Epithelial cell of esophagus (primary cell): ENCODE measurements at regions not wholly inside any gene's neighbourhood (a gene's known extent, or its start where the extent isn't known, plus 50 kb on each side); places are given as distances from the start of the nearest gene placed in this dataset.

Source experiments
- DNase-seq: peaks from one replicate; pipeline ENCODE4 v3.0.0; 2010; ENCODE audit warnings: low read depth
- H3K4me3 ChIP-seq: 2 replicates; pipeline ENCODE4 v1.5.1; 2011; ENCODE audit warnings: mild to moderate bottlenecking, low read length, control low read depth
- TF ChIP-seq, protein P1 (sequence below): IDR thresholded peaks from 2 replicates; pipeline ENCODE4 v1.5.1; 2011; ENCODE audit warnings: low read depth, mild to moderate bottlenecking, low read length, control low read depth, inconsistent platforms; ENCODE audit not compliant: insufficient read depth; ENCODE audit errors: missing control alignments

DNA sequence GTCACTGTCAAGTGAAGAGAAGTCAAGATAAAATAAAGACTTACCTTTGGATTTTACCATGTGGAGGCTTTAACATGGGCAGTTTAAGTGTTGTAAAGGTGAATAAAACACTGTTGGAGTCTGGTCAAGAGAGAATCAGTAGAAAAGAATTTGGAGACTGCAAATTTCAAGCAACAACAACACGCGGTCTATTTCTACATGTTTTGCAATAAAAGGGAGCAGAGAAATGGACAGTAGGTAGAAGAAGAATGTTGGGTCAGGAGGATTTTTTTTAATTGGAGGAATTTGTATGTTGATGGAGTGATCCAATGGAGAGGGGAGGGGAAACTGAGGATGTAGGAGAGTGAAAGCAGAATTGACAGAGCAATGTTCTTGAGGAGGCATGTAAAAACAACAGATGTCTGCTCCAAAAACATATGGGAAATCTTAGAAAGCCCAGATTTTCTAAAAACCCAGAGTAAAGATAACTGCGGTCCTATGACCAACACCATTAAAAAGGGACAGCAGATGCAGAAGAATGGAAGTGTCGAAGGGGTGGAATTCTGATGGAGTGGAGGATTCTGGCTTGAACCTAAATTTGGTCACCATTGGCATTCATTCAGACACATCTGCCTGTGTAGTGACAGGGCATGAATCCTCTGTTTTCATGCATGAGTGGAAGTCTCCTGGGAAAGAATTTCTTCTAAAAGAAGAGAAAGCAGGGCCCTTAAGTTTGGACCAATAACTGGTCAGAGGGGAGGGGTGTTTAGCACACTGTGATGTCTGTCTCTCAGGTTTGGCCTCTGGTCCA, 68.0 kb upstream of the OSBPL8 start:
- no peak for DNase-seq
- TF ChIP-seq, protein P1, sequence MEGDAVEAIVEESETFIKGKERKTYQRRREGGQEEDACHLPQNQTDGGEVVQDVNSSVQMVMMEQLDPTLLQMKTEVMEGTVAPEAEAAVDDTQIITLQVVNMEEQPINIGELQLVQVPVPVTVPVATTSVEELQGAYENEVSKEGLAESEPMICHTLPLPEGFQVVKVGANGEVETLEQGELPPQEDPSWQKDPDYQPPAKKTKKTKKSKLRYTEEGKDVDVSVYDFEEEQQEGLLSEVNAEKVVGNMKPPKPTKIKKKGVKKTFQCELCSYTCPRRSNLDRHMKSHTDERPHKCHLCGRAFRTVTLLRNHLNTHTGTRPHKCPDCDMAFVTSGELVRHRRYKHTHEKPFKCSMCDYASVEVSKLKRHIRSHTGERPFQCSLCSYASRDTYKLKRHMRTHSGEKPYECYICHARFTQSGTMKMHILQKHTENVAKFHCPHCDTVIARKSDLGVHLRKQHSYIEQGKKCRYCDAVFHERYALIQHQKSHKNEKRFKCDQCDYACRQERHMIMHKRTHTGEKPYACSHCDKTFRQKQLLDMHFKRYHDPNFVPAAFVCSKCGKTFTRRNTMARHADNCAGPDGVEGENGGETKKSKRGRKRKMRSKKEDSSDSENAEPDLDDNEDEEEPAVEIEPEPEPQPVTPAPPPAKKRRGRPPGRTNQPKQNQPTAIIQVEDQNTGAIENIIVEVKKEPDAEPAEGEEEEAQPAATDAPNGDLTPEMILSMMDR: no peak
- no peak overlapping the region for H3K4me3 ChIP-seq

DNA sequence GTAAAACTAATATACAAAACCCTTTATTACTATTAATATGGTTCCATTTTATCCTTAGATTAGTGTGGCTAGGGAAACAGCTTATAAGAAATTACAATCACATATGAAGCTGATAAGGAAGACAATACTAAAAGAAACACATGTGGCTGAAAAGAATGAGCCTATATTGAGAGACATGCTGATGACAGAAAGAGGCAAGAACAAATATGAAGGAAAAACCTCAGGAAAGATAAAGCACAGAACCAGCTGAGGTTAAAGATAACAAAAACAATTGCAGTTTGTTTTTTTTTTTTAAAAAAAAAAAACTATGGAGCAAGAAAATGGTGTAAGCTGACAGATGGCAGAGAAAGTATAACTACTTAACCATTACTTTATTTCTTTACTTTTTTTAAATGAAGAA, 69.2 kb upstream of the OSBPL8 start:
- DNase-seq: no peak
- no peak overlapping the region for H3K4me3 ChIP-seq
- TF ChIP-seq, protein P1: no peak

DNA sequence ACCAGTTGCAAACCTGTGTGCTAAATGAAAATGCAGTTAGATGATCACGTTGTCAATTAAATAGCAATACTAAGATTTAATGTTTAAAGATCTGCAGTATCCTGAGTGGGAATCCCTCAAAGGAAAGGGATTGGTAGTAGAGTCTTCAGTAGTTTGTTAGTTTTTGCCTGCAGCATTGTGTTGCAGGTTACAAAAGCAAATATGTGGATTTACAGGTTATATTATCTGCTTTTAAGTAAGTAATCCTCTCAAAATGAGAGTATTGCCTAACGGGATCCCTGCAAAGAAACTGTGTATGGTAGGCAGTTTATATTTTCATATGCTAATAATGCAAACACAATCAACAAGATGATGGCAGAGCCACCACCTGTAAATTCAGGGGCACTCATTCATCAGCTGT, 72.2 kb upstream of the OSBPL8 start:
- peak; percentile 17 for DNase-seq
- no peak overlapping the region for H3K4me3 ChIP-seq
- TF ChIP-seq, protein P1: no peak

DNA sequence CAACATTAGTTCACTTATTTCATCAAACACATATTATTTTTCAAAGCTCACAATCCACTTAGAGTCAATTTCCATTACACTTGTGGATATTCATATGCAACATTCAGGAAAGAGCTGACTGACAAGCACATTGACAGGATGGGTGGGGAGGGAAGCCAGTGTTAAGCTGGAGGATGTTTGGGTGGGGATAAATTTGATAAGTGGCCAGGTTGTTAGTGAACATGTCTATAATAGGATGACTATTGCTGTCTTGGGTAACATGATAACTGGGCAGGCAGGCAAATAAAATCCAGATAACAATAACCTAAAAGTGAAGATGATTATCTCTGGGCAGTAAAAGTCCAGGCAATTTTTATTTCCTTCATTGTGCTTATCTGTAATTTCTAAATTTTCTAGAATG, 73.8 kb upstream of the OSBPL8 start:
- no peak overlapping the region for H3K4me3 ChIP-seq
- TF ChIP-seq, protein P1: no peak
- peak; percentile 33 for DNase-seq

DNA sequence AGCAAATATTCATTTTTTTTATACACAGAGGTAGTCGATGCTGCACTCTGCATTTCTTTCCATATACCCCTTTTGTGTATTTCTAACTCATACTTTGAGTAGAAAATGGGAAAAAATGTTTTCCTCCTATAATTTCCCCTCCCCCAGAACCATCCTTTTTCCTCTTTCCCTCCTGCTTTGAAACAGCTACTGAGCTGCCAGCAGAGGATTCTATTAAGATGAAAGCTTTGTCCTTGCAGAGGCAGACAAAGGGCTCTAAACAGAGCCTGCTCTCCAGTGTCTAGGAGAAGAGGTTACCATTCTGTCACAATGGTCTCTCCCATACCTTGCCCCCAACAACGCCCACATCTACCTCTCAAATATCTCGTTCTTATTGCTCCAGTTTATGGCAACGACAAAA, 74.6 kb upstream of the OSBPL8 start:
- H3K4me3 ChIP-seq: no peak overlapping the region
- no peak for DNase-seq
- TF ChIP-seq, protein P1: no peak

DNA sequence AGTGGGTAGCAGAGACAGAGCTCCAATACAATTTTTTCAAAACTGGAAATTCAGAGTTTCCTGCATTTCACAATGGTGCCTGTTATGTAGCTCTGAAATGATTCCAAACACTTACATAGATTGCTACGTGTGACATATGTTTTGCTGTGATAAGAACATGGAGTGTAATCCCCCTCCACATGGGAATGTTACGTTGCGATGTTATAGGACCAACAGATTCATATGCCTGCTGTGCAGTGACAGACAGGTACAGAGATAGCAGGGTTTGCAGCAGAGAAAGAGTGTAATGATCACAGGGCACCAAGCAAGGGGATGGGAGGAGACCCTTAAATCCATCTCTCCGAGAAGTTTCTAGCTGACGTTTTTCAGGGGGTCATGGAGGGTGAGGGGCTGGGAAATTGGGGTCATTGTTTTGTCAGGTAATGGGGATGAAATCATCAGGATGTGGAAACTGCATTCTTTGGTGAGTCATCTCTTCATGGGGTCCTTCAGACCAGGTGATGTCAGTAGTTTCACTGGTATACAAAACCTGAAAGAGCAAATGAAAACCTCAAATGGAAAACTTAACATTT, 76.6 kb upstream of the OSBPL8 start:
- DNase-seq: peak; percentile 86
- no peak overlapping the region for H3K4me3 ChIP-seq
- TF ChIP-seq, protein P1: no peak

DNA sequence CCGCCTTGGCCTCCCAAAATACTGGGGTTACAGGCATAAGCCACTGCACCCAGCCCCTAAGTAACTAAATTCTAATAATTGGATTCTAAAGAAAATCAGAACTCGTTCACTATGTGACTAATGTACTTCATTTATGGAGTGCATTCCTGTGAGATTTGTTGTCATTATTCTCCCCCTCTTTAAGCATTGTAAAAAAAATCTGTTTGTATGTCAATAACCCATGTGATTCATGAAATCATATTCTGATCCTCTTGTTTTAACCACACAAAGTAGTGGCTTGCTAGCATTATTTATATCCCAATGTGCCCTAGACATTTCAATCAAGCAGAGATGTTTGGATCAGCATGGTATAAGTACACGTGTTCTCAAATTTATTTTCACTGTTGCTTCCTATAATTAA, 78.2 kb upstream of the OSBPL8 start:
- DNase-seq: peak; percentile 83
- no peak overlapping the region for H3K4me3 ChIP-seq

More for the DNA sequence above, 78.2 kb upstream of the OSBPL8 start:
- TF ChIP-seq, protein P1: no peak
